GM06990 (cell line): ENCODE measurements at regions not wholly inside any gene's neighbourhood (a gene's known extent, or its start where the extent isn't known, plus 50 kb on each side); places are given as distances from the start of the nearest gene placed in this dataset.

Experiments
- DNase-seq: peaks from one replicate; pipeline ENCODE4 v3.0.0-alpha.2; 2011; ENCODE audit not compliant: insufficient read length; ENCODE audit errors: extremely low read depth
- H3K27me3 ChIP-seq: replicated peaks from 2 replicates; pipeline ENCODE4 v1.6.0; 2011; ENCODE audit warnings: low read length; ENCODE audit not compliant: control insufficient read depth, insufficient read depth
- H3K36me3 ChIP-seq: 2 replicates; pipeline ENCODE4 v1.5.1; 2011; ENCODE audit warnings: low read length; ENCODE audit not compliant: control insufficient read depth, insufficient read depth
- H3K4me3 ChIP-seq: replicated peaks from 2 replicates; pipeline ENCODE4 v1.5.1; 2011; ENCODE audit warnings: low read depth, mild to moderate bottlenecking, control low read depth, low read length
- TF ChIP-seq, protein P1 (sequence below): IDR thresholded peaks from 2 replicates; pipeline ENCODE4 v1.5.1; 2011; ENCODE audit warnings: low read length, control low read depth, mild to moderate bottlenecking, inconsistent platforms; ENCODE audit not compliant: insufficient read depth, poor library complexity, severe bottlenecking

DNA sequence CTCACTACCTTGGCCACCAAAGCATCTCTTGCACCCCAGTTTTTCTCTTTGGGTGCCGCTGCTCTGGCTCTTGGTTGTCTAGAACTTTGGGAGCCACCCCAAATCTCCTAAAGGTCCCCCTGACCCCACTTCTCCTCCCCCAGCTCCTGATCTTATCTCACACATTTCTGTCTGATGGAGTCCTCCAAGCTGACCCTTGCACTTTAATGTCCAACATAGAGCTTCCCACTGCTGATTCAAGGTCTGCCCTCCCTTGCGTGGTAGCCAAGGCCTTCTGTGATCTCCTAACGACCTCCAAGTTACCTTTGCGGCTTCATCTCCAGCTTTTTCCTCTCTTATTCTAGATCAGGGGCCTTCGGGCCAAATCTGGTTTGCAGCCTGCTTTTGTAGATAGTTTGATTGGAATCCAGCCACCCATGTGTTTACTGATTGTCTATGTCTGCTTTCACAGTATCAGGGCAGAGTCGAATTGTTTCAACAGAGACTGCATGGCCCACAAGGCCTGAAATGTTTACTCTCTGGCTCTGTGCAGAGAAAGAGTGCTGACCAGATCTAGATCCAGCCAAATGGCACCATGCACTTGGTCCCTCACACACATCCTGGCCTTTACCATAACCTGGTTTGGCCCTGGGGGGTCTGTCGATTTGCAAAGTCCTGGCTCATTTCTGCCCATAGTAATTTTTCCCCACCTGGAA, 168.6 kb downstream of the HAPSTR1 start:
- no peak for DNase-seq
- Histone ChIP-seq H3K27me3 (no peaks in the 10 kb centered on the region), H3K4me3 (no peak overlapping the region), H3K36me3 (no peaks in the 10 kb centered on the region)
- TF ChIP-seq, protein P1, sequence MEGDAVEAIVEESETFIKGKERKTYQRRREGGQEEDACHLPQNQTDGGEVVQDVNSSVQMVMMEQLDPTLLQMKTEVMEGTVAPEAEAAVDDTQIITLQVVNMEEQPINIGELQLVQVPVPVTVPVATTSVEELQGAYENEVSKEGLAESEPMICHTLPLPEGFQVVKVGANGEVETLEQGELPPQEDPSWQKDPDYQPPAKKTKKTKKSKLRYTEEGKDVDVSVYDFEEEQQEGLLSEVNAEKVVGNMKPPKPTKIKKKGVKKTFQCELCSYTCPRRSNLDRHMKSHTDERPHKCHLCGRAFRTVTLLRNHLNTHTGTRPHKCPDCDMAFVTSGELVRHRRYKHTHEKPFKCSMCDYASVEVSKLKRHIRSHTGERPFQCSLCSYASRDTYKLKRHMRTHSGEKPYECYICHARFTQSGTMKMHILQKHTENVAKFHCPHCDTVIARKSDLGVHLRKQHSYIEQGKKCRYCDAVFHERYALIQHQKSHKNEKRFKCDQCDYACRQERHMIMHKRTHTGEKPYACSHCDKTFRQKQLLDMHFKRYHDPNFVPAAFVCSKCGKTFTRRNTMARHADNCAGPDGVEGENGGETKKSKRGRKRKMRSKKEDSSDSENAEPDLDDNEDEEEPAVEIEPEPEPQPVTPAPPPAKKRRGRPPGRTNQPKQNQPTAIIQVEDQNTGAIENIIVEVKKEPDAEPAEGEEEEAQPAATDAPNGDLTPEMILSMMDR: no peak

DNA sequence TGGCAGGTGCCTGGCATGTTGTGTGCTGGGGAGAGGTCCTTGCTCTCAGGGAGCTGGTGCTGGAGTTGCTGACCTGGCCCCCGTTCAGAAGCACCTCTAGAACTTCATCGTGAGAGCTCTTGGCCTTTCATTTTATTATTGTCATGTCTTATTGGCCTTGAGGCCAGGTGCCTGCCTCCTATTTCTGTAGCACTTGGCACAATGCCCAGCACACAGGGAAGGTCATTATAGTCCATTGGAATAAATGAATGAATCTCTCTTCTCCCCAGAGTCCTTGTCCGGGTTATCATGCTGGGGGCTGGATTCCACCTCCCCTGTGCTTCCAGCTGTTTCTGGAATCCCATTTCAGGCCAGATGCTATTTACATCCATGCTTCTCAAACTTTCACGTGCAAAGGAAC, 169.2 kb downstream of the HAPSTR1 start:
- no peaks in the 10 kb centered on the region for H3K36me3 ChIP-seq
- no peak overlapping the region for H3K4me3 ChIP-seq
- no peaks in the 10 kb centered on the region for H3K27me3 ChIP-seq
- DNase-seq: no peak
- TF ChIP-seq, protein P1: no peak

DNA sequence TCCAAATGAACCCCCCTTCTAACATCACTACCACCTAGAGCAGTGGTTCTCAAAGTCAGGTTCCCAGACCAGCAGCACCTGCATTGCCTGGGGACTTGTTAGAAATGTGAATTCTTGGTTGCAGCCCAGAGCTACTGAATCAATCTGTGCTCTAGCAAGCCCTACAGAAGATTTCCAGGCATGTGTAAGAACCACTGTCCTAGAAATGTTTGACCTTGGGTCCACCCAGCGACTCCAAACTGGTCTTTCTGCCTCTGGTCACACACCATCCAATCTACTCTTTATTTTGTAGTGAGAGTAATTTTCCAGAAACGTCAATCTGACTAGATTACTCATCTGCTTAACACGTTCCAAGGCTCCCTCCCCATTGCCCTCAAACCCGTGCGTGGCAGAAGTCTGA, 169.9 kb downstream of the HAPSTR1 start:
- Histone ChIP-seq H3K4me3 (no peak overlapping the region), H3K36me3 (no peaks in the 10 kb centered on the region), H3K27me3 (no peaks in the 10 kb centered on the region)
- TF ChIP-seq, protein P1: no peak
- DNase-seq: no peak

DNA sequence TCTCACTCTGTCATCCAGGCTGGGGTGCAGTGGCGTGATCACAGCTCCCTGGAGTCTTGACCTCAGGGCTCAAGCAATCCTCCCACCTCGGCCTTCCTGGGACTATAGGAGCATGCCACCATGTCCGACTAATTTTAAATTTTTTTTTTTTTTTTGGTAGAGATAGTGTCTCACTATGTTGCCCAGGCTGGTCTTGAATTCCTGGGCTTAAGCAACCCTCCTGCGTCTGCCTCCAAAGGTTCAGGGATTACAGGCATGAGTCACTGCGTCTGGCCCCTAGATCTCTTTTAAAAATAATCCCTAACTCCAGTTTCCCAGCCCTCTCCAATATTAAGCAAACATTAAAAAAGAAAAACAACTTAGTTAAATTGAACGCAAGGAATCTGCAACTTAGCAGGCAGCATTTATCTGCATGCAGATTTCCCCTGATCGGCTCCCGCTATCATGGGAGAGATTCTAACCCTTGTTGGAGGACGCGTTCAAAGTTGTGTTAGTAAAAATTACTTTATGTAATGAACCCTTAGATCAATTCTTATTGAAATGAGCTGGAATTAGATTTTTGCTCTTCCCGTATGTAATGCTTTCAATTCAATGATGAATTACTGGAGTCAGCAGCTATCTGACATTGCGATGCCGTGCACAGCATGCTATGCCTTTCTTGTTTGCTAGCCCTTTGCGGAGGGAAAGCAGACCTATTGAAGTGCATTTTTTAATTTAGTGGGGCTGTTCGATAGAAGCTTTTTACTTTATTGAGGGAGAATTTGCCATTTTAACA, 171.7 kb downstream of the HAPSTR1 start:
- no peak for DNase-seq

DNA sequence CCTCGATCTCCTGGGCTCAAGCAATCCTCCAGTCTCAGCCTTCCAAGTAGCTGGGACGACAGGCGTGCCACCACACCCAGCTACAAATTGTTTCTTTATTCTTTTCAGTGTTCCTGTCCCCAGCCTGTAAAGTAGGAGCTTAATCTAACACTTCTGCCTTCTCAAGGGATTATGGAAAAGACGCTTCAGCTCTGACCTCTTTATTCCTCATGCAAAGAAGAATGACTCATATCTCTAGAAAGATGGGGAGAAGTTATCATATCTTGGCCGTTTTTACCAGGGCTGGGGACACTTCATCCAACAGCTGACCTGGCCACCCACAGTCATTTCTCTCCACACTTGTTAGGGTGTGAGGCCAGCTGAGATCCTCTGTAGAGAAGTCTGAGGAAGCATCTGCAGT, 172.6 kb downstream of the HAPSTR1 start:
- Histone ChIP-seq H3K36me3 (no peaks in the 10 kb centered on the region), H3K4me3 (no peak overlapping the region), H3K27me3 (peaks cover 1% of the 10 kb centered on the region; the same call in 1 of the 2 replicates)
- TF ChIP-seq, protein P1: no peak
- DNase-seq: no peak

More for the DNA sequence above, 171.7 kb downstream of the HAPSTR1 start:
- Histone ChIP-seq H3K36me3 (no peaks in the 10 kb centered on the region), H3K27me3 (peaks cover 1% of the 10 kb centered on the region; the same call in 1 of the 2 replicates), H3K4me3 (no peak overlapping the region)
- TF ChIP-seq, protein P1: no peak
